H9 (cell line): ENCODE measurements at regions not wholly inside any gene's neighbourhood (a gene's known extent, or its start where the extent isn't known, plus 50 kb on each side); places are given as distances from the start of the nearest gene placed in this dataset.

Experiments used
- DNase-seq: peaks from one replicate; pipeline ENCODE4 v3.0.0-alpha.2; 2017
- H2AFZ ChIP-seq: one replicate; pipeline ENCODE4 v1.6.1; 2013; ENCODE audit warnings: mild to moderate bottlenecking, low read length, control low read depth, moderate library complexity
- H2AK5ac ChIP-seq: 2 replicates; pipeline ENCODE4 v1.6.1; 2013; ENCODE audit warnings: low read length, control low read depth, mixed read lengths; ENCODE audit not compliant: insufficient read length
- H2BK120ac ChIP-seq: one replicate; pipeline ENCODE4 v1.6.1; 2013; ENCODE audit warnings: low read depth, mild to moderate bottlenecking, low read length, control low read depth, inconsistent platforms; ENCODE audit not compliant: poor library complexity, severe bottlenecking
- H2BK12ac ChIP-seq: 2 replicates; pipeline ENCODE4 v1.6.1; 2013; ENCODE audit warnings: low read length, control low read depth, mixed read lengths, low read depth; ENCODE audit not compliant: insufficient read length
- H2BK15ac ChIP-seq: 2 replicates; pipeline ENCODE4 v1.6.1; 2013; ENCODE audit warnings: low read depth, low read length, control low read depth
- H2BK20ac ChIP-seq: one replicate; pipeline ENCODE4 v1.6.1; 2013; ENCODE audit warnings: low read depth, mild to moderate bottlenecking, low read length, control low read depth, inconsistent platforms; ENCODE audit not compliant: poor library complexity, severe bottlenecking
- H2BK5ac ChIP-seq: 2 replicates; pipeline ENCODE4 v1.6.1; 2013; ENCODE audit warnings: low read length, control low read depth, mixed read lengths; ENCODE audit not compliant: insufficient read length
- H3K14ac ChIP-seq: 2 replicates; pipeline ENCODE4 v1.6.1; 2013; ENCODE audit warnings: low read length, control low read depth; ENCODE audit not compliant: insufficient read depth
- H3K18ac ChIP-seq: 2 replicates; pipeline ENCODE4 v1.6.1; 2013; ENCODE audit warnings: low read depth, mild to moderate bottlenecking, mixed read lengths, low read length, control low read depth; ENCODE audit not compliant: insufficient read length
- H3K23ac ChIP-seq: 2 replicates; pipeline ENCODE4 v1.6.1; 2013; ENCODE audit warnings: low read length, control low read depth, mixed read lengths, low read depth; ENCODE audit not compliant: insufficient read length
- H3K23me2 ChIP-seq: 2 replicates; pipeline ENCODE4 v1.6.1; 2013; ENCODE audit warnings: low read depth, mild to moderate bottlenecking, mixed read lengths, low read length, control low read depth; ENCODE audit not compliant: insufficient read length, poor library complexity, severe bottlenecking
- H3K27ac ChIP-seq: 2 replicates; pipeline ENCODE4 v1.5.1; 2013; ENCODE audit warnings: low read length, control low read depth, mixed read lengths, low read depth; ENCODE audit not compliant: insufficient read length
- H3K27me3 ChIP-seq: 2 replicates; pipeline ENCODE4 v1.6.1; 2013; ENCODE audit warnings: low read length, control low read depth, inconsistent platforms; ENCODE audit not compliant: insufficient read depth
- H3K4ac ChIP-seq: 2 replicates; pipeline ENCODE4 v1.6.1; 2013; ENCODE audit warnings: low read depth, mild to moderate bottlenecking, control low read depth, inconsistent platforms, low read length, moderate library complexity
- H3K4me1 ChIP-seq: 2 replicates; pipeline ENCODE4 v1.6.1; 2013; ENCODE audit warnings: low read length, control low read depth, inconsistent platforms; ENCODE audit not compliant: insufficient read depth
- H3K4me2 ChIP-seq: 2 replicates; pipeline ENCODE4 v1.6.1; 2013; ENCODE audit warnings: low read length, control low read depth, mixed read lengths; ENCODE audit not compliant: insufficient read length, insufficient read depth
- H3K56ac ChIP-seq: 2 replicates; pipeline ENCODE4 v1.6.1; 2013; ENCODE audit warnings: low read depth, mild to moderate bottlenecking, mixed read lengths, low read length, control low read depth; ENCODE audit not compliant: insufficient read length
- H3K79me1 ChIP-seq: 2 replicates; pipeline ENCODE4 v1.6.1; 2013; ENCODE audit warnings: low read depth, mild to moderate bottlenecking, moderate library complexity, low read length, control low read depth, inconsistent platforms; ENCODE audit not compliant: insufficient read depth, poor library complexity, severe bottlenecking
- H3K79me2 ChIP-seq: 2 replicates; pipeline ENCODE4 v1.6.1; 2013; ENCODE audit warnings: low read length, control low read depth, inconsistent platforms; ENCODE audit not compliant: insufficient read depth
- H3K9ac ChIP-seq: 2 replicates; pipeline ENCODE4 v1.6.1; 2013; ENCODE audit warnings: low read length, control low read depth, mixed read lengths; ENCODE audit not compliant: insufficient read length; ENCODE audit errors: extremely low read depth
- H3K9me3 ChIP-seq: one replicate; pipeline ENCODE4 v1.6.1; 2013; ENCODE audit warnings: low read depth, low read length, inconsistent platforms; ENCODE audit not compliant: control insufficient read depth
- H3T11ph ChIP-seq: one replicate; pipeline ENCODE4 v1.6.1; 2013; ENCODE audit warnings: mild to moderate bottlenecking, low read length, control low read depth, inconsistent platforms
- H4K20me1 ChIP-seq: one replicate; pipeline ENCODE4 v1.6.1; 2013; ENCODE audit not compliant: control insufficient read depth, insufficient read length, insufficient read depth
- H4K5ac ChIP-seq: 2 replicates; pipeline ENCODE4 v1.6.1; 2013; ENCODE audit warnings: low read depth, mild to moderate bottlenecking, mixed read lengths, low read length, control low read depth; ENCODE audit not compliant: insufficient read length
- H4K8ac ChIP-seq: replicated peaks from 2 replicates; pipeline ENCODE4 v1.6.1; 2013; ENCODE audit warnings: low read length, control low read depth, mixed read lengths, low read depth; ENCODE audit not compliant: insufficient read length
- H4K91ac ChIP-seq: 2 replicates; pipeline ENCODE4 v1.6.1; 2013; ENCODE audit warnings: low read depth, mild to moderate bottlenecking, moderate library complexity, mixed read lengths, low read length, control low read depth; ENCODE audit not compliant: insufficient read length
- H3K27ac Mint-ChIP-seq, 3 experiments: 2 replicates in 2 of 3; 3 replicates in 1 of 3; pipeline ENCODE4 v1.8.0; 2020 to 2021; ENCODE audit warnings: mixed read lengths in 3 of 3, mild to moderate bottlenecking in 1 of 3, moderate library complexity in 1 of 3
- H3K27me3 Mint-ChIP-seq: 2 replicates; pipeline ENCODE4 v1.8.0; 2021; ENCODE audit warnings: low read depth, mild to moderate bottlenecking, moderate library complexity, mixed read lengths
- H3K36me3 Mint-ChIP-seq, 3 experiments: 2 replicates in 2 of 3; 3 replicates in 1 of 3; pipeline ENCODE4 v1.8.0; 2020 to 2021; ENCODE audit warnings: low read depth in 3 of 3, mixed read lengths in 3 of 3; ENCODE audit not compliant: insufficient read depth in 1 of 3
- H3K4me1 Mint-ChIP-seq, 2 experiments: 2 replicates each; pipeline ENCODE4 v1.8.0; 2020; ENCODE audit warnings: mixed read lengths in 2 of 2
- H3K4me3 Mint-ChIP-seq, 2 experiments: 2 replicates in 1 of 2; 3 replicates in 1 of 2; pipeline ENCODE4 v1.8.0; 2020 to 2021; ENCODE audit warnings: mild to moderate bottlenecking in 2 of 2, mixed read lengths in 2 of 2, moderate library complexity in 1 of 2
- H3K9me3 Mint-ChIP-seq, 2 experiments: 2 replicates in 1 of 2; 3 replicates in 1 of 2; pipeline ENCODE4 v1.8.0; 2020; ENCODE audit warnings: mild to moderate bottlenecking in 2 of 2, mixed read lengths in 2 of 2, moderate library complexity in 1 of 2
- CTCF ChIP-seq: fragments of 200-600 bp; sonication (generic); conservative IDR thresholded peaks from 3 replicates; pipeline ENCODE4 v1.8.0; 2021; ENCODE audit warnings: antibody characterized with exemption, mild to moderate bottlenecking
- WGBS: extraction: QIAGEN DNeasy Blood & Tissue Kit; methylation state at CpG from one replicate; pipeline ENCODE4 v1.1.7; 2013; ENCODE audit warnings: missing lambda C conversion rate, low lambda C conversion rate, mixed read lengths; ENCODE audit not compliant: insufficient read length; ENCODE audit errors: extremely low coverage; 5-methylcytosine and 5-hydroxymethylcytosine counted together

DNA sequence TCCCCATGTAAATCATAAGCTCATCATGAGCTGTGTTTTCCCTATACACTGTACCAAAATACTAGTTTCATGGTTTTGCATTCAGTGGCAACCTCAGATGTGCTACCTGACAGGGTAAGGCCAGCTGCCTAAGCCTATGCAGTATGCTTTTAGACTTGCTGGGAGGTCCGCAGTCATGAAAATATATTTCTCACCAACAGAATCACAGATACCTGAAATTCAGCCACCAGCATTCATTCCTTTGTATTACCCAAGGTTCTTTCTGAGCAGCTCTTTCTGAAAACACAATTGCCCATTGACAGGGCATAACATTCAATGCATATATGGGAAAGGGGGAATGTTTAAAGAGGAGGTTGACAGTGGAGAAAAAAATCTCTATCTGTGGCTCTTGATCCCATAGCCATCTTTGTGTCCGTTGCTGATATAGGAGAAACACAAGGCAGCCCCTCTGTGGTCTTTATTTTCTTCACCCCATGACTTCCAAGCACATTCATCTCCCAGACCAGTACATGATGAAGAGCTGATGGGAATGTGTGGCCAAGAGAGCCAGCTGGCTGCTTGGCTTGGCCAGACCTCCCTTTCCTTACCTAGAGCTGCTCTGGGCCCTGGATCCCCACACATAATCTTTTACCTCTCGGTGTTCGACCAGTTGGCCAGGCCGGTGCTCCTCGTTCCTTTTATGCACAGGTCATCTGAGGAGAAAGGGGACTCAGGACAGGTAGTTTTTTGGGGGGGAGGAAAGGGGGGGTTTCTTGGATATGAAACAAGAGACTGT lies 162.9 kb downstream of the KCNA5 start:
- H4K5ac ChIP-seq, result no peak overlapping the region
- no peaks in the 10 kb centered on the region for H3K9me3 ChIP-seq
- Mint-ChIP-seq H3K4me1 (peaks cover 41 to 50% of the 10 kb centered on the region in 2 experiments), H3K4me3 (no peak overlapping the region), H3K9me3 (no peaks in the 10 kb centered on the region; a peak in 1 of 5 replicates), H3K36me3 (peaks cover 0 to 5% (median 0%) of the 10 kb centered on the region in 3 experiments; a peak in 2 of 7 replicates), H3K27ac (no peak overlapping the region), H3K27me3 (peaks cover 6% of the 10 kb centered on the region)
- H3K79me2 ChIP-seq, result no peaks in the 10 kb centered on the region
- no peaks in the 10 kb centered on the region for H4K20me1 ChIP-seq
- no peak overlapping the region for H3K4ac ChIP-seq
- no peak overlapping the region for H3T11ph ChIP-seq
- H3K56ac ChIP-seq, result no peak overlapping the region
- no peaks in the 10 kb centered on the region for H3K27me3 ChIP-seq
- TF ChIP-seq CTCF, result no peak
- no peak overlapping the region for H2BK120ac ChIP-seq
- H2BK20ac ChIP-seq, result no peak overlapping the region
- no peak overlapping the region for H3K23ac ChIP-seq
- no peak overlapping the region for H3K9ac ChIP-seq
- no peak overlapping the region for H2BK15ac ChIP-seq
- H3K4me2 ChIP-seq, result no peak overlapping the region
- no peak for DNase-seq
- H3K18ac ChIP-seq, result no peak overlapping the region
- H2AFZ ChIP-seq, result no peak overlapping the region
- H2BK12ac ChIP-seq, result no peak overlapping the region
- H3K27ac ChIP-seq, result no peak overlapping the region
- H4K91ac ChIP-seq, result no peak overlapping the region
- H3K23me2 ChIP-seq, result no peaks in the 10 kb centered on the region
- no peak overlapping the region for H4K8ac ChIP-seq
- WGBS, result no CpG with 5 or more reads among the region's 6 CpGs
- no peaks in the 10 kb centered on the region for H3K79me1 ChIP-seq
- no peak overlapping the region for H2BK5ac ChIP-seq
- H3K14ac ChIP-seq, result no peak overlapping the region
- peaks cover 3% of the 10 kb centered on the region; the same call in 1 of the 2 replicates for H3K4me1 ChIP-seq
- no peak overlapping the region for H2AK5ac ChIP-seq
